ENCODE measurements at regions not wholly inside any gene's neighbourhood (a gene's known extent, or its start where the extent isn't known, plus 50 kb on each side); places are given as distances from the start of the nearest gene placed in this dataset.

DNA sequence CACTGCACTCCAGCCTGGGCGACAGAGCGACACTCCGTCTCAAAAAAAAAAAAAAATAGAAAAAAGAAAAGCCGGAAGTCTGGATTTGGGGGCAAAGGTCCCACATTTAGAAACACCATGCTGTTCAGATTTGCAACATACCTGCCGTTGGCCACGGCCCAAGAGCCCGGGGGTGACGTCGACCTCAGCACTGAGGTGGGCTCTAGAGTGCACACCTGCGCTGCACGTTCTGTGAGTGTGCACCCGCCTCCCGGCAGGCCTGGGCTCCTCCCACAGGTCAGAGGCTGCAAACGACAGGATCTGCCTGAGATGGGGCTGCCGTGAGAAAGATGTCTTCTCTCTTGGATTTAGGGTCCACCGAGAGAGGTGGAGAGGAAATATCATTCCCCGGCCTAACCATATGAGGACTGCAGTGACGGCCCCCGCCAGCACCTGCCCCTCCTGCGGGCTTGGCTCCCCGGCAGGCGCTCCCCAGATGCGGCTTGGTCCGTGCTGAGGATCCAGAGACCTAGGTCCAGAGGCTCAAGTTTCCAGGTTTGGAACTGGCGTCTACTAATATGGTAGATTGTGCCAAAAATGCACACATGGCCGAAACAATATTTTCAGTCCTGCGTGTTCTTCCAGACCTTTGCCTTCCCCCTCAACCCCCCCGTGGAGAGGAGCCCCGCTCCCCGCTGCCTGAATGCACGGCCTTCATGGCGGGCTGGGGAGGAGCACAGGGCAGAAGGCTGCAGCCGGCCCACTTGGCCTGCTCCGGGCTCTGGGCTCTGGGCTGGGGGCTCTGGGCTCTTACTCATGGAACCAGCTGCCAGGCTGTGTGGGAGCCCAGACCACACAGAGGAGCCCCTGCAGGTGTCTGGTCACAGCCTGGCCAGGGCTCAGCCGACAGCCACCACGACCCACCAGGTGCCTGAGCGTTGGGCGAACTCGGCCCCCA is 58.8 kb upstream of the FBRSL1 start:
- peaks cover 1% of the 10 kb centered on the region for H3K36me3 Mint-ChIP-seq (ENCODE audit: low read depth)
- no peaks in the 10 kb centered on the region for H3K9me3 Mint-ChIP-seq (ENCODE audit: low read depth)
- TF ChIP-seq, protein P1, sequence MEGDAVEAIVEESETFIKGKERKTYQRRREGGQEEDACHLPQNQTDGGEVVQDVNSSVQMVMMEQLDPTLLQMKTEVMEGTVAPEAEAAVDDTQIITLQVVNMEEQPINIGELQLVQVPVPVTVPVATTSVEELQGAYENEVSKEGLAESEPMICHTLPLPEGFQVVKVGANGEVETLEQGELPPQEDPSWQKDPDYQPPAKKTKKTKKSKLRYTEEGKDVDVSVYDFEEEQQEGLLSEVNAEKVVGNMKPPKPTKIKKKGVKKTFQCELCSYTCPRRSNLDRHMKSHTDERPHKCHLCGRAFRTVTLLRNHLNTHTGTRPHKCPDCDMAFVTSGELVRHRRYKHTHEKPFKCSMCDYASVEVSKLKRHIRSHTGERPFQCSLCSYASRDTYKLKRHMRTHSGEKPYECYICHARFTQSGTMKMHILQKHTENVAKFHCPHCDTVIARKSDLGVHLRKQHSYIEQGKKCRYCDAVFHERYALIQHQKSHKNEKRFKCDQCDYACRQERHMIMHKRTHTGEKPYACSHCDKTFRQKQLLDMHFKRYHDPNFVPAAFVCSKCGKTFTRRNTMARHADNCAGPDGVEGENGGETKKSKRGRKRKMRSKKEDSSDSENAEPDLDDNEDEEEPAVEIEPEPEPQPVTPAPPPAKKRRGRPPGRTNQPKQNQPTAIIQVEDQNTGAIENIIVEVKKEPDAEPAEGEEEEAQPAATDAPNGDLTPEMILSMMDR (IDR thresholded peaks at IDR 0.05) = no peak
- no peak overlapping the region for H3K27ac Mint-ChIP-seq (ENCODE audit: unreplicated experiment)
- no peak for DNase-seq (ENCODE audit: low spot score)
- peaks cover 23% of the 10 kb centered on the region for H3K27me3 Mint-ChIP-seq (ENCODE audit: low read depth)
- H3K4me1 Mint-ChIP-seq (ENCODE audit: low read depth) = peaks cover 22% of the 10 kb centered on the region
- no peak overlapping the region for H3K4me3 Mint-ChIP-seq (ENCODE audit: unreplicated experiment)

DNA sequence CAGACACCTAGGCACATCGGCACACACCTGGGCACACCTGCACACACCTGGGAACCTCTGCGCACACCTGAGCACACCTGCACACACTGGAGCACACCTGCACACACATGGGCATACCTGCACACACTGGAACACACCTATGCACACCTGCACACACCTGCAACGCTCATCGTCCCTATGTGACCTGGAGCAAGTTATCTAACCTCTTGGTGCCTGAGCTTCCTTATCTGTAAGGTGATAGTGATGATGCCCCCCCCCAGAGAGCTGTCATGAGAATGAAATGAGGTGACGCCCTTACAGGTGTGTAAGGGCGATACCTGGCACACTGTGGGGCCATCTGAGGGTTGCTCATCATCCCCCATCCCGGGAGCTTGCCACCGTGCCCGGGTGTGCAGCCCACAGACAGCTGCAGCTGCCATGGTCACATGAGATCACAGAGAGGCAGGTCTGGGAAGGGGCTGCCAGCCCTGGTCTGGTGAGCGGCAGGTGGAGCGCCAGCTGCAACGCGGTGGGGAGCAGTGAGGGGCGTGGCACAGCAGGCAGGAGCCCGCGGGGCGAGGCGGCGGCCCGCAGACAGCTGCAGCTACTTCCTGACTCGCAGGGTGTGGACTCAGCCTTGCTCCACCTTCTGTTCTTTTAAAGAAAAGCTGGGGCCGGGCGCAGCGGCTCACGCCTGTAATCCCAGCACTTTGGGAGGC is 59.9 kb upstream of the FBRSL1 start:
- peaks cover 22% of the 10 kb centered on the region for H3K4me1 Mint-ChIP-seq (ENCODE audit: low read depth)
- peak overlapping the region; percentile 19 for H3K4me3 Mint-ChIP-seq (ENCODE audit: unreplicated experiment)
- H3K9me3 Mint-ChIP-seq (ENCODE audit: low read depth) = no peaks in the 10 kb centered on the region
- TF ChIP-seq, protein P1 (IDR thresholded peaks at IDR 0.05) = peak; percentile 29
- H3K27me3 Mint-ChIP-seq (ENCODE audit: low read depth) = peaks cover 25% of the 10 kb centered on the region
- H3K27ac Mint-ChIP-seq (ENCODE audit: unreplicated experiment) = no peak overlapping the region
- no peak for DNase-seq (ENCODE audit: low spot score)
- peaks cover 3% of the 10 kb centered on the region for H3K36me3 Mint-ChIP-seq (ENCODE audit: low read depth)

DNA sequence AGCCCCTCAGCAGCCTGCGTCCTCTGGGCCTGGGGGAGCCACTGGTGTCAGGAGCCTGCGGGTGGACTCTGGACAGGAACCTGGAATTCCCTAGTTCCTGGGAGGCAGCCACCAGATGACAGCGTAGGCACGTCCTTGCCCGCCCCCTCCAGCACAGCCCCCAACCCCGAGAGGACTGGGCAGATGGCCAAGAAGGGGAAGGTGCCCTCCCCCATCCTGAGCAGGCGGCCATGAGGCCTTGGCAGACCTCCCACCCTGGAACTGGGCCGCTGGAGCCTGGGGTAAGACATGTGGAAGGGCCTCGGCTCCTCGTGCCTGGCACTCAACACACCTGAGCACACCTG is 60.4 kb upstream of the FBRSL1 start:
- TF ChIP-seq, protein P1 (IDR thresholded peaks at IDR 0.05) = no peak
- H3K9me3 Mint-ChIP-seq (ENCODE audit: low read depth) = peaks cover 3% of the 10 kb centered on the region
- H3K4me3 Mint-ChIP-seq (ENCODE audit: unreplicated experiment) = no peak overlapping the region
- no peak overlapping the region for H3K27ac Mint-ChIP-seq (ENCODE audit: unreplicated experiment)
- DNase-seq (ENCODE audit: low spot score) = no peak
- H3K27me3 Mint-ChIP-seq (ENCODE audit: low read depth) = peaks cover 20% of the 10 kb centered on the region
- peaks cover 3% of the 10 kb centered on the region for H3K36me3 Mint-ChIP-seq (ENCODE audit: low read depth)
- peaks cover 22% of the 10 kb centered on the region for H3K4me1 Mint-ChIP-seq (ENCODE audit: low read depth)

DNA sequence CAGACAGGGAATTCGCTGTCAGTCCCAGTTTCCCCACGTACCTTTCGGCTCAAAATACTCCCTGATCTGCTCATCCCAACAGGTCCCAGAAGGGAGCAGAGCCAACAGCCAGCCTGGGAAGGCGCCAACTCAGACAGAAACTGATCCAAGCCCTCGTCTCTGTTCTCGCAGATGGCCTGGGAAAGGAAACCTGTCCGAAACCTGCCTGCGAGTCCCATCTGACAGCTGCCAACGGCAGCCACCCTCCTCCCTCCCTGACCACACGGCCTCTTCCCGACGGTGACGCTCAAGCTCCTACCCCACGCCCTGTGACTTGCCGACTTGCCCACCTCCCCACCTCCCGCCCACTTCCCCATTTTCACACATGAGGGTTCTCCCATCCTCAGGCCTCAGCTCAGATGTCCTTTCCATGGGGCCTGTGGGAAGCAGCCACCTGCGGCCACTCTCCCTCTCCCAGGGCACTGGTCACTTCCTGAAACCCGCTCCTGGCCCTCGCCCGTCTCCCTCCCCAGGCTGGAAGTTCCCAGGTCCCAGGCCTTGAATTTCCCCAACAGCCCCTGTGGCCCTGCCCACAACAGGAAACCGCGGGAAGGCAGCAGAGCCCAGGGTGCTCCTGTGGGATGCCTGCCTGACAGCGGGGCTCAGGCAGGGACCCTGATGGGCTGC is 60.9 kb upstream of the FBRSL1 start:
- Mint-ChIP-seq H3K4me1 (ENCODE audit: low read depth) (peaks cover 22% of the 10 kb centered on the region), H3K4me3 (ENCODE audit: unreplicated experiment) (no peak overlapping the region), H3K27ac (ENCODE audit: unreplicated experiment) (peak overlapping the region; percentile 41), H3K27me3 (ENCODE audit: low read depth) (peaks cover 17% of the 10 kb centered on the region), H3K9me3 (ENCODE audit: low read depth) (peaks cover 3% of the 10 kb centered on the region), H3K36me3 (ENCODE audit: low read depth) (peaks cover 3% of the 10 kb centered on the region)
- no peak for DNase-seq (ENCODE audit: low spot score)
- TF ChIP-seq, protein P1 (IDR thresholded peaks at IDR 0.05) = no peak

All from chondrocyte (in vitro differentiated cells).